HG02642 (cell line): ENCODE measurements at regions not wholly inside any gene's neighbourhood (a gene's known extent, or its start where the extent isn't known, plus 50 kb on each side); places are given as distances from the start of the nearest gene placed in this dataset.
"Not testable (repeated sequence)": the region's sequence is repeated elsewhere in the genome, so short reads cannot be mapped to it uniquely, and the experiment has no call there.

Experiments
- ATAC-seq: cut with Tn5 transposase; IDR thresholded peaks from one replicate; pipeline ENCODE4 v1.9.1; 2021; ENCODE audit warnings: mild to moderate bottlenecking; ENCODE audit not compliant: unreplicated experiment, poor library complexity

GRCh38 chrX:148080593-148080992 is 99.5 kb downstream of the FMR1NB start:
- ATAC-seq = no peak

GRCh38 chrX:148084611-148085010 is 103.5 kb downstream of the FMR1NB start:
- ATAC-seq = no peak

- ATAC-seq = no peak
Observed at GRCh38 chrX:148120151-148120550, 139.0 kb downstream of the FMR1NB start.

- ATAC-seq = no peak
Observed at GRCh38 chrX:148120999-148121623, 140.0 kb downstream of the FMR1NB start.

GRCh38 chrX:148128872-148129505 is 147.9 kb downstream of the FMR1NB start:
- not testable (repeated sequence) for ATAC-seq

- ATAC-seq = no peak
Observed at GRCh38 chrX:148133105-148133725, 152.1 kb downstream of the FMR1NB start.

- no peak for ATAC-seq
Observed at GRCh38 chrX:148134578-148134977, 153.4 kb downstream of the FMR1NB start.

GRCh38 chrX:148135738-148136137 is 154.6 kb downstream of the FMR1NB start:
- ATAC-seq = no peak

- ATAC-seq = no peak
Observed at GRCh38 chrX:148146121-148146520, 165.0 kb downstream of the FMR1NB start.

GRCh38 chrX:148156986-148157385 is 175.8 kb downstream of the FMR1NB start:
- ATAC-seq = no peak

- no peak for ATAC-seq
Observed at GRCh38 chrX:148159796-148160195, 178.7 kb downstream of the FMR1NB start.

GRCh38 chrX:148161701-148162100 is 180.6 kb downstream of the FMR1NB start:
- no peak for ATAC-seq

GRCh38 chrX:148185631-148186030 is 204.5 kb downstream of the FMR1NB start:
- ATAC-seq = no peak

- ATAC-seq = no peak
Observed at GRCh38 chrX:148192547-148192946, 211.4 kb downstream of the FMR1NB start.

- ATAC-seq = no peak
Observed at GRCh38 chrX:148193759-148194158, 212.6 kb downstream of the FMR1NB start.

- ATAC-seq = no peak
Observed at GRCh38 chrX:148203531-148203930, 222.4 kb downstream of the FMR1NB start.

GRCh38 chrX:148204195-148204594 is 223.1 kb downstream of the FMR1NB start:
- no peak for ATAC-seq

- no peak for ATAC-seq
Observed at GRCh38 chrX:148214786-148215185, 233.6 kb downstream of the FMR1NB start.

GRCh38 chrX:148215726-148216125 is 234.6 kb downstream of the FMR1NB start:
- ATAC-seq = no peak

- no peak for ATAC-seq
Observed at GRCh38 chrX:148223361-148223760, 242.2 kb downstream of the FMR1NB start.

- ATAC-seq = no peak
Observed at GRCh38 chrX:148228521-148228920, 247.4 kb downstream of the FMR1NB start.

GRCh38 chrX:148229801-148230303 is 248.7 kb downstream of the FMR1NB start:
- no peak for ATAC-seq
